ENCODE measurements at regions not wholly inside any gene's neighbourhood (a gene's known extent, or its start where the extent isn't known, plus 50 kb on each side); places are given as distances from the start of the nearest gene placed in this dataset.

- H3K4me3 Mint-ChIP-seq, result no peak overlapping the region
- Histone ChIP-seq H3K9ac (no peak overlapping the region), H3K4me1 (no peaks in the 10 kb centered on the region), H3K27ac (no peak overlapping the region), H3K79me2 (ENCODE audit: low read depth) (no peaks in the 10 kb centered on the region), H3K4me3 (no peak overlapping the region), H2AFZ (replicated peaks) (no peak overlapping the region), H3K27me3 (no peaks in the 10 kb centered on the region), H3K36me3 (no peaks in the 10 kb centered on the region), H3F3A (ENCODE audit: low read depth) (no peaks in the 10 kb centered on the region), H3K9me3 (ENCODE audit: low read depth) (no peaks in the 10 kb centered on the region), H3K4me2 (no peak overlapping the region), H4K20me1 (ENCODE audit: low read depth) (no peaks in the 10 kb centered on the region)
- no peak for DNase-seq (ENCODE audit: low spot score)
- H3K27ac Mint-ChIP-seq, result no peak overlapping the region
- TF ChIP-seq EZH2phosphoT487 (IDR thresholded peaks at IDR 0.05), result no peak
- TF ChIP-seq EZH2 (IDR thresholded peaks at IDR 0.05), result no peak
- TF ChIP-seq CTCF (IDR thresholded peaks at IDR 0.05), result no peak
- no peaks in the 10 kb centered on the region for H3K36me3 Mint-ChIP-seq
- H3K9me3 Mint-ChIP-seq, result no peaks in the 10 kb centered on the region
- no peaks in the 10 kb centered on the region for H3K4me1 Mint-ChIP-seq
- peaks cover 3% of the 10 kb centered on the region for H3K27me3 Mint-ChIP-seq (ENCODE audit: insufficient read depth, low read depth)
These were observed 78.7 kb downstream of the GATA3 start for GRCh38 chr10:8133146-8133545.

GRCh38 chr10:8136736-8137135 is 82.2 kb downstream of the GATA3 start:
- no peak overlapping the region for H2AFZ ChIP-seq (replicated peaks)
- Mint-ChIP-seq H3K27me3 (ENCODE audit: insufficient read depth, low read depth) (no peaks in the 10 kb centered on the region), H3K4me1 (no peaks in the 10 kb centered on the region), H3K9me3 (peaks cover 2% of the 10 kb centered on the region), H3K4me3 (no peak overlapping the region), H3K27ac (no peak overlapping the region), H3K36me3 (no peaks in the 10 kb centered on the region)
- no peaks in the 10 kb centered on the region for H3K27me3 ChIP-seq
- no peaks in the 10 kb centered on the region for H3K9me3 ChIP-seq (ENCODE audit: low read depth)
- no peaks in the 10 kb centered on the region for H3K79me2 ChIP-seq (ENCODE audit: low read depth)
- H3K36me3 ChIP-seq, result no peaks in the 10 kb centered on the region
- TF ChIP-seq EZH2phosphoT487 (IDR thresholded peaks at IDR 0.05), result no peak
- TF ChIP-seq EZH2 (IDR thresholded peaks at IDR 0.05), result no peak
- TF ChIP-seq CTCF (IDR thresholded peaks at IDR 0.05), result no peak
- no peak overlapping the region for H3K4me2 ChIP-seq
- no peak overlapping the region for H3K27ac ChIP-seq
- no peak overlapping the region for H3K4me3 ChIP-seq
- no peak overlapping the region for H3K9ac ChIP-seq
- no peaks in the 10 kb centered on the region for H3F3A ChIP-seq (ENCODE audit: low read depth)
- no peaks in the 10 kb centered on the region for H4K20me1 ChIP-seq (ENCODE audit: low read depth)
- DNase-seq (ENCODE audit: low spot score), result no peak
- H3K4me1 ChIP-seq, result no peaks in the 10 kb centered on the region

GRCh38 chr10:8137272-8137681 is 82.8 kb downstream of the GATA3 start:
- H3K36me3 ChIP-seq, result no peaks in the 10 kb centered on the region
- TF ChIP-seq EZH2phosphoT487 (IDR thresholded peaks at IDR 0.05) (no peak), EZH2 (IDR thresholded peaks at IDR 0.05) (no peak), CTCF (IDR thresholded peaks at IDR 0.05) (no peak)
- Mint-ChIP-seq H3K36me3 (no peaks in the 10 kb centered on the region), H3K27me3 (ENCODE audit: insufficient read depth, low read depth) (no peaks in the 10 kb centered on the region), H3K27ac (no peak overlapping the region), H3K4me1 (no peaks in the 10 kb centered on the region), H3K9me3 (peaks cover 2% of the 10 kb centered on the region), H3K4me3 (no peak overlapping the region)
- H3K79me2 ChIP-seq (ENCODE audit: low read depth), result no peaks in the 10 kb centered on the region
- no peaks in the 10 kb centered on the region for H3K27me3 ChIP-seq
- H3K9ac ChIP-seq, result no peak overlapping the region
- H3K4me2 ChIP-seq, result no peak overlapping the region
- H3K4me1 ChIP-seq, result no peaks in the 10 kb centered on the region
- no peak overlapping the region for H2AFZ ChIP-seq (replicated peaks)
- H3F3A ChIP-seq (ENCODE audit: low read depth), result no peaks in the 10 kb centered on the region
- no peak overlapping the region for H3K27ac ChIP-seq
- no peak overlapping the region for H3K4me3 ChIP-seq
- H3K9me3 ChIP-seq (ENCODE audit: low read depth), result no peaks in the 10 kb centered on the region
- no peak for DNase-seq (ENCODE audit: low spot score)
- H4K20me1 ChIP-seq (ENCODE audit: low read depth), result no peaks in the 10 kb centered on the region

- Histone ChIP-seq H3K9ac (no peak overlapping the region), H3F3A (ENCODE audit: low read depth) (no peaks in the 10 kb centered on the region), H3K4me3 (no peak overlapping the region), H4K20me1 (ENCODE audit: low read depth) (no peaks in the 10 kb centered on the region), H3K27ac (no peak overlapping the region), H3K4me2 (no peak overlapping the region), H3K27me3 (no peaks in the 10 kb centered on the region), H3K79me2 (ENCODE audit: low read depth) (no peaks in the 10 kb centered on the region), H2AFZ (replicated peaks) (no peak overlapping the region), H3K9me3 (ENCODE audit: low read depth) (no peaks in the 10 kb centered on the region), H3K4me1 (no peaks in the 10 kb centered on the region), H3K36me3 (no peaks in the 10 kb centered on the region)
- peaks cover 2% of the 10 kb centered on the region for H3K9me3 Mint-ChIP-seq
- DNase-seq (ENCODE audit: low spot score), result no peak
- no peaks in the 10 kb centered on the region for H3K4me1 Mint-ChIP-seq
- TF ChIP-seq EZH2 (IDR thresholded peaks at IDR 0.05) (no peak), CTCF (IDR thresholded peaks at IDR 0.05) (no peak), EZH2phosphoT487 (IDR thresholded peaks at IDR 0.05) (no peak)
- H3K4me3 Mint-ChIP-seq, result no peak overlapping the region
- no peaks in the 10 kb centered on the region for H3K27me3 Mint-ChIP-seq (ENCODE audit: insufficient read depth, low read depth)
- no peaks in the 10 kb centered on the region for H3K36me3 Mint-ChIP-seq
- no peak overlapping the region for H3K27ac Mint-ChIP-seq
These were observed 83.2 kb downstream of the GATA3 start for GRCh38 chr10:8137726-8138125.

Data from neural progenitor cell (in vitro differentiated cells).